PFSK-1 (cell line): ENCODE measurements at regions not wholly inside any gene's neighbourhood (a gene's known extent, or its start where the extent isn't known, plus 50 kb on each side); places are given as distances from the start of the nearest gene placed in this dataset.

ENCODE experiments used
- POLR2AphosphoS5 ChIP-seq: IDR thresholded peaks from 2 replicates; pipeline ENCODE4 v1.6.1; 2012; ENCODE audit warnings: low read depth, mild to moderate bottlenecking, control low read depth, low read length, moderate library complexity
- SIN3A ChIP-seq: IDR thresholded peaks from 2 replicates; pipeline ENCODE4 v1.6.1; 2012; ENCODE audit warnings: mild to moderate bottlenecking, low read length, moderate library complexity, borderline replicate concordance; ENCODE audit not compliant: insufficient read depth
- TF ChIP-seq, protein P1 (sequence below), 2 experiments: IDR thresholded peaks; 2 replicates each; pipeline versions ENCODE4 v1.6.1 to v1.8.0; 2011 to 2012; ENCODE audit warnings: low read depth in 2 of 2, low read length in 2 of 2, control low read depth in 1 of 2, inconsistent platforms in 1 of 2, mild to moderate bottlenecking in 1 of 2, moderate library complexity in 1 of 2; ENCODE audit not compliant: insufficient read depth in 1 of 2

DNA sequence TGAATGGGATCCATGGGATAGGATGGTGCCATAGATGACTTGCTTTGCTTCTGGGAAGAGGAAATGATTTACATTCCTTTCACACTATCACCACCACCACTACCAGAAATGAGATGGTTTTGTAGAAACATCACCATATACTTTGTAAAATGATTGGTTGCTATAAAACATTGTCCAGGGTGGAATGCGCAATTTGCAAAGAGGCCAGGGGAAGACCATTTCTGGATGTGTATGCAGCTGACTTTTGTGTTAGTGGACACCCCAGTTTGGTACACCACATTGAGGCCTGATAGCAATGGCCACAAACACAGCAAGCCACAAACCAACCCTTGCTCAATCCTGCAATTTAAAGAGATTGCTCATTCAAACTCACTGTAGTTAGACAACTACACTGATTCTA is 56.7 kb upstream of the RCN1 start:
- TF ChIP-seq, protein P1, sequence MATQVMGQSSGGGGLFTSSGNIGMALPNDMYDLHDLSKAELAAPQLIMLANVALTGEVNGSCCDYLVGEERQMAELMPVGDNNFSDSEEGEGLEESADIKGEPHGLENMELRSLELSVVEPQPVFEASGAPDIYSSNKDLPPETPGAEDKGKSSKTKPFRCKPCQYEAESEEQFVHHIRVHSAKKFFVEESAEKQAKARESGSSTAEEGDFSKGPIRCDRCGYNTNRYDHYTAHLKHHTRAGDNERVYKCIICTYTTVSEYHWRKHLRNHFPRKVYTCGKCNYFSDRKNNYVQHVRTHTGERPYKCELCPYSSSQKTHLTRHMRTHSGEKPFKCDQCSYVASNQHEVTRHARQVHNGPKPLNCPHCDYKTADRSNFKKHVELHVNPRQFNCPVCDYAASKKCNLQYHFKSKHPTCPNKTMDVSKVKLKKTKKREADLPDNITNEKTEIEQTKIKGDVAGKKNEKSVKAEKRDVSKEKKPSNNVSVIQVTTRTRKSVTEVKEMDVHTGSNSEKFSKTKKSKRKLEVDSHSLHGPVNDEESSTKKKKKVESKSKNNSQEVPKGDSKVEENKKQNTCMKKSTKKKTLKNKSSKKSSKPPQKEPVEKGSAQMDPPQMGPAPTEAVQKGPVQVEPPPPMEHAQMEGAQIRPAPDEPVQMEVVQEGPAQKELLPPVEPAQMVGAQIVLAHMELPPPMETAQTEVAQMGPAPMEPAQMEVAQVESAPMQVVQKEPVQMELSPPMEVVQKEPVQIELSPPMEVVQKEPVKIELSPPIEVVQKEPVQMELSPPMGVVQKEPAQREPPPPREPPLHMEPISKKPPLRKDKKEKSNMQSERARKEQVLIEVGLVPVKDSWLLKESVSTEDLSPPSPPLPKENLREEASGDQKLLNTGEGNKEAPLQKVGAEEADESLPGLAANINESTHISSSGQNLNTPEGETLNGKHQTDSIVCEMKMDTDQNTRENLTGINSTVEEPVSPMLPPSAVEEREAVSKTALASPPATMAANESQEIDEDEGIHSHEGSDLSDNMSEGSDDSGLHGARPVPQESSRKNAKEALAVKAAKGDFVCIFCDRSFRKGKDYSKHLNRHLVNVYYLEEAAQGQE (IDR thresholded peaks at IDR 0.05; ENCODE audit: insufficient read depth in 1 of 2, low read depth in 2 of 2, low read length in 2 of 2), result no peak
- TF ChIP-seq POLR2AphosphoS5 (no peak), SIN3A (no peak)
